Omental fat pad (tissue), 3 donors: ENCODE measurements at regions not wholly inside any gene's neighbourhood (a gene's known extent, or its start where the extent isn't known, plus 50 kb on each side); places are given as distances from the start of the nearest gene placed in this dataset.

Experiments
- ATAC-seq: fragments of 150-250 bp; one replicate; pipeline ENCODE4 v1.9.1; 2016; ENCODE audit warnings: mild to moderate bottlenecking, moderate library complexity; ENCODE audit not compliant: low FRiP score
- DNase-seq: peaks from one replicate; pipeline ENCODE4 v3.0.0-alpha.2; 2019; ENCODE audit warnings: low spot score
- CTCF ChIP-seq, 3 donors: fragments of 450-650 bp; IDR thresholded peaks; one replicate each; pipeline ENCODE4 v1.5.1; 2016 to 2017; ENCODE audit warnings: antibody characterized with exemption in 3 of 3, mild to moderate bottlenecking in 3 of 3, moderate library complexity in 2 of 3

- no peak for DNase-seq
- TF ChIP-seq CTCF (IDR thresholded peaks at IDR 0.05): no peak
- no peak for ATAC-seq
These were observed 99.9 kb downstream of the SLIT2 start for GRCh38 chr4:20351360-20352162.

GRCh38 chr4:20352163-20352431 is 100.4 kb downstream of the SLIT2 start:
- TF ChIP-seq CTCF (IDR thresholded peaks at IDR 0.05): no peak
- DNase-seq (no peak), ATAC-seq (no peak)

- DNase-seq: no peak
- no peak for TF ChIP-seq CTCF (IDR thresholded peaks at IDR 0.05)
- no peak for ATAC-seq
These were observed 101.9 kb downstream of the SLIT2 start for GRCh38 chr4:20353646-20354045.

GRCh38 chr4:20354120-20354519 is 102.4 kb downstream of the SLIT2 start:
- no peak for TF ChIP-seq CTCF (IDR thresholded peaks at IDR 0.05)
- ATAC-seq (no peak), DNase-seq (no peak)

GRCh38 chr4:20356565-20356964 is 104.9 kb downstream of the SLIT2 start:
- no peak for ATAC-seq
- no peak for DNase-seq
- no peak for TF ChIP-seq CTCF (IDR thresholded peaks at IDR 0.05)

GRCh38 chr4:20358110-20358509 is 106.4 kb downstream of the SLIT2 start:
- TF ChIP-seq CTCF (IDR thresholded peaks at IDR 0.05): no peak
- ATAC-seq (no peak), DNase-seq (no peak)

- DNase-seq (no peak), ATAC-seq (no peak)
- TF ChIP-seq CTCF (IDR thresholded peaks at IDR 0.05): no peak
These were observed 108.0 kb downstream of the SLIT2 start for GRCh38 chr4:20359692-20360091.
